ENCODE measurements at regions not wholly inside any gene's neighbourhood (a gene's known extent, or its start where the extent isn't known, plus 50 kb on each side); places are given as distances from the start of the nearest gene placed in this dataset.

DNA sequence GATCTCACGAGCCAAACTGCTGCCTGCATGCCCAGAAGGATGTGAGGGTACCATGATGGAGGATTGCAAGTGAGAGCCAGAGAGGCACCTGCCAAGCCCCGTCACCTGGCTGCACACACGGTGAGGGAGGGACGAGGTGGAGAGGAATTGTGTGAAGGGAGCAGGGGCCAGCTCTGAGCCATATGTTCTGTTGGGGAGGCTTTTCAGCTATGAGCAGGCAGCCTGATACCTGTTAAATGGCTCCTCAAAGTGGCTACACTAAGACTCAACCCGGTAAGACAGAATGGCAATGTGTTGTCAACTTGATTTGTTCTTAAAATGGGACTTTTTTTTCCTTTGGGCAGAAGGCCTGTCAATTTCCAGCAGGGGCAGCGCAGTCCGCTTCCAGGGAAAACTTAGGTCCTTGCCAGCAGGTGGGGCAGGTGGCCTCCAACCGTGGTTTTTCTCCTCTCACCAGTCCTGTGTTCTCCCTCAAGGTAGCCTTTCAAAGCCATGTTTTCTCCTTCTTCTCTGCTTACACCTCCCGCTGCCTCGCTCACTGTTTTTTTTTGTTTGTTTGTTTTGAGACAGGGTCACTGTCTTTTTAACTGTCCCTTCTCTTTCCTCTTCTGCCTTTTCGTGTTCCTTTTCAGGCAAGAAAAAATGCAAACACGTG lies 57.7 kb upstream of the ZNRF2 start (continued):
- TF ChIP-seq, protein P1, sequence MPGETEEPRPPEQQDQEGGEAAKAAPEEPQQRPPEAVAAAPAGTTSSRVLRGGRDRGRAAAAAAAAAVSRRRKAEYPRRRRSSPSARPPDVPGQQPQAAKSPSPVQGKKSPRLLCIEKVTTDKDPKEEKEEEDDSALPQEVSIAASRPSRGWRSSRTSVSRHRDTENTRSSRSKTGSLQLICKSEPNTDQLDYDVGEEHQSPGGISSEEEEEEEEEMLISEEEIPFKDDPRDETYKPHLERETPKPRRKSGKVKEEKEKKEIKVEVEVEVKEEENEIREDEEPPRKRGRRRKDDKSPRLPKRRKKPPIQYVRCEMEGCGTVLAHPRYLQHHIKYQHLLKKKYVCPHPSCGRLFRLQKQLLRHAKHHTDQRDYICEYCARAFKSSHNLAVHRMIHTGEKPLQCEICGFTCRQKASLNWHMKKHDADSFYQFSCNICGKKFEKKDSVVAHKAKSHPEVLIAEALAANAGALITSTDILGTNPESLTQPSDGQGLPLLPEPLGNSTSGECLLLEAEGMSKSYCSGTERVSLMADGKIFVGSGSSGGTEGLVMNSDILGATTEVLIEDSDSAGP (CRISPR knock-in tag; IDR thresholded peaks at IDR 0.05; ENCODE audit: borderline replicate concordance) = peak; percentile 55; the same call in 1 of the 2 replicates
- TF ChIP-seq RFXANK (CRISPR knock-in tag; IDR thresholded peaks at IDR 0.05) (no peak), RBM22 (optimal IDR thresholded peaks at IDR 0.05; ENCODE audit: low read length) (no peak), ETV6 (CRISPR knock-in tag; conservative IDR thresholded peaks at IDR 0.05) (no peak), ELF1 (CRISPR knock-in tag; IDR thresholded peaks at IDR 0.05) (no peak), ZZZ3 (CRISPR knock-in tag; IDR thresholded peaks at IDR 0.05; ENCODE audit: borderline replicate concordance) (no peak), ZNF556 (CRISPR knock-in tag; IDR thresholded peaks at IDR 0.05; ENCODE audit: borderline replicate concordance) (no peak), YEATS4 (CRISPR knock-in tag; IDR thresholded peaks at IDR 0.05; ENCODE audit: borderline replicate concordance) (no peak), U2AF2 (IDR thresholded peaks at IDR 0.05; ENCODE audit: low read depth, low read length) (no peak), SP4 (CRISPR knock-in tag; IDR thresholded peaks at IDR 0.05) (no peak), SMC3 (IDR thresholded peaks at IDR 0.05; ENCODE audit: low read length) (peak; percentile 88), ELF3 (CRISPR knock-in tag; IDR thresholded peaks at IDR 0.05) (no peak), ZNF124 (CRISPR knock-in tag; IDR thresholded peaks at IDR 0.05) (peak; percentile 76; the same call in 1 of the 2 replicates), BORCS8-MEF2B (CRISPR knock-in tag; IDR thresholded peaks at IDR 0.05) (no peak), ZNF557 (CRISPR knock-in tag; IDR thresholded peaks at IDR 0.05) (no peak), NRL (CRISPR knock-in tag; IDR thresholded peaks at IDR 0.05; ENCODE audit: borderline replicate concordance) (peak; percentile 51; the same call in 1 of the 2 replicates), ZNF30 (CRISPR knock-in tag; IDR thresholded peaks at IDR 0.05) (no peak), SALL1 (CRISPR knock-in tag; IDR thresholded peaks at IDR 0.05) (no peak), MED1 (CRISPR knock-in tag; IDR thresholded peaks at IDR 0.05) (no peak), FOSL2 (CRISPR knock-in tag; IDR thresholded peaks at IDR 0.05) (0 out of 2 replicates have a peak, but pooled peaks have one; percentile 13)
- TF ChIP-seq, protein P2, sequence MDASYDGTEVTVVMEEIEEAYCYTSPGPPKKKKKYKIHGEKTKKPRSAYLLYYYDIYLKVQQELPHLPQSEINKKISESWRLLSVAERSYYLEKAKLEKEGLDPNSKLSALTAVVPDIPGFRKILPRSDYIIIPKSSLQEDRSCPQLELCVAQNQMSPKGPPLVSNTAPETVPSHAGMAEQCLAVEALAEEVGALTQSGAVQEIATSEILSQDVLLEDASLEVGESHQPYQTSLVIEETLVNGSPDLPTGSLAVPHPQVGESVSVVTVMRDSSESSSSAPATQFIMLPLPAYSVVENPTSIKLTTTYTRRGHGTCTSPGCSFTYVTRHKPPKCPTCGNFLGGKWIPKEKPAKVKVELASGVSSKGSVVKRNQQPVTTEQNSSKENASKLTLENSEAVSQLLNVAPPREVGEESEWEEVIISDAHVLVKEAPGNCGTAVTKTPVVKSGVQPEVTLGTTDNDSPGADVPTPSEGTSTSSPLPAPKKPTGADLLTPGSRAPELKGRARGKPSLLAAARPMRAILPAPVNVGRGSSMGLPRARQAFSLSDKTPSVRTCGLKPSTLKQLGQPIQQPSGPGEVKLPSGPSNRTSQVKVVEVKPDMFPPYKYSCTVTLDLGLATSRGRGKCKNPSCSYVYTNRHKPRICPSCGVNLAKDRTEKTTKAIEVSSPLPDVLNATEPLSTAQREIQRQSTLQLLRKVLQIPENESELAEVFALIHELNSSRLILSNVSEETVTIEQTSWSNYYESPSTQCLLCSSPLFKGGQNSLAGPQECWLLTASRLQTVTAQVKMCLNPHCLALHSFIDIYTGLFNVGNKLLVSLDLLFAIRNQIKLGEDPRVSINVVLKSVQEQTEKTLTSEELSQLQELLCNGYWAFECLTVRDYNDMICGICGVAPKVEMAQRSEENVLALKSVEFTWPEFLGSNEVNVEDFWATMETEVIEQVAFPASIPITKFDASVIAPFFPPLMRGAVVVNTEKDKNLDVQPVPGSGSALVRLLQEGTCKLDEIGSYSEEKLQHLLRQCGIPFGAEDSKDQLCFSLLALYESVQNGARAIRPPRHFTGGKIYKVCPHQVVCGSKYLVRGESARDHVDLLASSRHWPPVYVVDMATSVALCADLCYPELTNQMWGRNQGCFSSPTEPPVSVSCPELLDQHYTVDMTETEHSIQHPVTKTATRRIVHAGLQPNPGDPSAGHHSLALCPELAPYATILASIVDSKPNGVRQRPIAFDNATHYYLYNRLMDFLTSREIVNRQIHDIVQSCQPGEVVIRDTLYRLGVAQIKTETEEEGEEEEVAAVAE (CRISPR knock-in tag; IDR thresholded peaks at IDR 0.05; ENCODE audit: borderline replicate concordance) = no peak
- TF ChIP-seq, protein P3, sequence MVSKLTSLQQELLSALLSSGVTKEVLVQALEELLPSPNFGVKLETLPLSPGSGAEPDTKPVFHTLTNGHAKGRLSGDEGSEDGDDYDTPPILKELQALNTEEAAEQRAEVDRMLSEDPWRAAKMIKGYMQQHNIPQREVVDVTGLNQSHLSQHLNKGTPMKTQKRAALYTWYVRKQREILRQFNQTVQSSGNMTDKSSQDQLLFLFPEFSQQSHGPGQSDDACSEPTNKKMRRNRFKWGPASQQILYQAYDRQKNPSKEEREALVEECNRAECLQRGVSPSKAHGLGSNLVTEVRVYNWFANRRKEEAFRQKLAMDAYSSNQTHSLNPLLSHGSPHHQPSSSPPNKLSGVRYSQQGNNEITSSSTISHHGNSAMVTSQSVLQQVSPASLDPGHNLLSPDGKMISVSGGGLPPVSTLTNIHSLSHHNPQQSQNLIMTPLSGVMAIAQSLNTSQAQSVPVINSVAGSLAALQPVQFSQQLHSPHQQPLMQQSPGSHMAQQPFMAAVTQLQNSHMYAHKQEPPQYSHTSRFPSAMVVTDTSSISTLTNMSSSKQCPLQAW (CRISPR knock-in tag; IDR thresholded peaks at IDR 0.05) = 0 out of 2 replicates have a peak, but pooled peaks have one; percentile 63
- TF ChIP-seq, protein P4, sequence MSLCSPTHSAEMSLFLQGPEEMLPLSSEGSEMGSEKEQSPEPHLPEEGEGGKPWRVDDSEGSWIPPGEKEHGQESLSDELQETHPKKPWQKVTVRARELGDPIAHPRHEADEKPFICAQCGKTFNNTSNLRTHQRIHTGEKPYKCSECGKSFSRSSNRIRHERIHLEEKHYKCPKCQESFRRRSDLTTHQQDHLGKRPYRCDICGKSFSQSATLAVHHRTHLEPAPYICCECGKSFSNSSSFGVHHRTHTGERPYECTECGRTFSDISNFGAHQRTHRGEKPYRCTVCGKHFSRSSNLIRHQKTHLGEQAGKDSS (CRISPR knock-in tag; IDR thresholded peaks at IDR 0.05; ENCODE audit: borderline replicate concordance, low read depth) = 0 out of 2 replicates have a peak, but pooled peaks have one; percentile 29

All from HepG2 (cell line).